HCT116 (cell line): ENCODE measurements at regions not wholly inside any gene's neighbourhood (a gene's known extent, or its start where the extent isn't known, plus 50 kb on each side); places are given as distances from the start of the nearest gene placed in this dataset.

ENCODE experiments used
- ATAC-seq: fragments of 200-7000 bp; cut with Tn5 transposase; 2 replicates; pipeline ENCODE4 v1.9.1; 2020; ENCODE audit warnings: mild to moderate bottlenecking, moderate library complexity
- BruUV-seq: library from RNA; stranded (reverse); fragments of 400-500 nt; replicated peaks from 2 replicates; lab custom pipeline; 2021; lab: Mats Ljungman, UMichigan
- CTCF ChIA-PET: fragments of 300-600 bp; sonication (Branson Sonifier 250); formaldehyde crosslinking; loops from one replicate; lab custom pipeline; 2021; ENCODE audit warnings: antibody characterized with exemption; lab: Charles Lee
- POLR2A ChIA-PET: fragments of 300-600, 350-600 bp; sonication (Branson Sonifier 250); formaldehyde crosslinking; loops from one replicate; lab custom pipeline; 2021; ENCODE audit warnings: antibody characterized with exemption; lab: Charles Lee
- RAD21 ChIA-PET, 2 experiments: fragments of 300-600 bp; sonication (Branson Sonifier 250); formaldehyde crosslinking; loops; one replicate each; lab custom pipeline; 2023; ENCODE audit warnings: low total read pairs in 2 of 2; ENCODE audit not compliant: uncharacterized antibody in 2 of 2, unreplicated experiment in 2 of 2, low non-redundant PET in 1 of 2; lab: Charles Lee
- DNase-seq: peaks from one replicate; pipeline ENCODE4 v3.0.0-alpha.2; 2010; ENCODE audit warnings: low read depth, low spot score
- H2AFZ ChIP-seq: fragments of 200-600 bp; shearing (Covaris generic), sonication (generic); 2 replicates; pipeline ENCODE4 v1.6.1; 2017; ENCODE audit warnings: low read depth, mixed run types, mixed read lengths, antibody characterized with exemption, low read length; ENCODE audit not compliant: poor library complexity, severe bottlenecking
- H3K27ac ChIP-seq: 2 replicates; pipeline ENCODE4 v1.5.1; 2012; ENCODE audit warnings: low read depth, low read length
- H3K27me3 ChIP-seq: fragments of 200-600 bp; sonication (generic); 2 replicates; pipeline ENCODE4 v1.6.1; 2016; ENCODE audit warnings: mixed run types, low read length, mixed read lengths; ENCODE audit not compliant: insufficient read depth
- H3K36me3 ChIP-seq, 2 experiments: fragments of 200-500 bp in 1 of 2; fragments of 200-600 bp in 1 of 2; sonication (Bioruptor generic) in 1 of 2; sonication (generic) in 1 of 2; 2 replicates each; pipeline versions ENCODE4 v1.5.1 to v1.6.1; 2014 to 2016; ENCODE audit warnings: low read length in 2 of 2, inconsistent platforms in 1 of 2, mixed read lengths in 1 of 2, mixed run types in 1 of 2; ENCODE audit not compliant: insufficient read depth in 2 of 2, control insufficient read depth in 1 of 2
- H3K4me1 ChIP-seq, 2 experiments: fragments of 200-600 bp in 1 of 2; sonication (generic) in 1 of 2; 2 replicates each; pipeline versions ENCODE4 v1.5.1 to v1.6.1; 2012 to 2017; ENCODE audit warnings: low read length in 2 of 2, inconsistent platforms in 1 of 2, mild to moderate bottlenecking in 1 of 2, mixed read lengths in 1 of 2, mixed run types in 1 of 2, moderate library complexity in 1 of 2; ENCODE audit not compliant: insufficient read depth in 2 of 2, control insufficient read depth in 1 of 2
- H3K4me2 ChIP-seq: fragments of 200-600 bp; sonication (generic); 2 replicates; pipeline ENCODE4 v1.6.1; 2017; ENCODE audit warnings: mixed run types, low read length, mixed read lengths
- H3K4me3 ChIP-seq, 2 experiments: fragments of 200-600 bp in 1 of 2; sonication (generic) in 1 of 2; replicated peaks in 1 of 2; 2 replicates each; pipeline ENCODE4 v1.5.1; 2011 to 2016; ENCODE audit warnings: low read length in 2 of 2, control low read depth in 1 of 2, low read depth in 1 of 2, mild to moderate bottlenecking in 1 of 2, mixed read lengths in 1 of 2, mixed run types in 1 of 2
- H3K79me2 ChIP-seq: fragments of 200-600 bp; sonication (generic); 2 replicates; pipeline ENCODE4 v1.6.1; 2017; ENCODE audit warnings: mild to moderate bottlenecking, mixed run types, low read length, moderate library complexity, mixed read lengths; ENCODE audit not compliant: insufficient read depth
- H3K9ac ChIP-seq: fragments of 200-600 bp; sonication (generic); 2 replicates; pipeline ENCODE4 v1.6.1; 2016; ENCODE audit warnings: low read length, mixed read lengths
- H3K9me2 ChIP-seq: fragments of 200-600 bp; sonication (generic), shearing (Covaris generic); 2 replicates; pipeline ENCODE4 v1.6.1; 2017; ENCODE audit warnings: mixed run types, mild to moderate bottlenecking, moderate library complexity; ENCODE audit not compliant: insufficient read depth
- H3K9me3 ChIP-seq, 2 experiments: fragments of 200-500 bp in 1 of 2; fragments of 200-600 bp in 1 of 2; sonication (Bioruptor generic) in 1 of 2; sonication (generic) in 1 of 2; 2 replicates each; pipeline ENCODE4 v1.6.1; 2014 to 2017; ENCODE audit warnings: low read length in 2 of 2, mixed read lengths in 2 of 2, inconsistent platforms in 1 of 2, low read depth in 1 of 2, mild to moderate bottlenecking in 1 of 2, mixed run types in 1 of 2, moderate library complexity in 1 of 2; ENCODE audit not compliant: control insufficient read depth in 1 of 2, insufficient read depth in 1 of 2
- H4K20me1 ChIP-seq: fragments of 200-600 bp; sonication (generic), shearing (Covaris generic); 2 replicates; pipeline ENCODE4 v1.6.1; 2017; ENCODE audit warnings: mixed run types, mild to moderate bottlenecking, moderate library complexity; ENCODE audit not compliant: insufficient read depth
- FOSL1 ChIP-seq: IDR thresholded peaks from 2 replicates; pipeline ENCODE4 v1.6.1; 2012; ENCODE audit warnings: low read depth
- RAD21 ChIP-seq: IDR thresholded peaks from 2 replicates; pipeline ENCODE4 v1.6.1; 2012; ENCODE audit warnings: low read depth, mild to moderate bottlenecking
- intact Hi-C: fragments of 100-400 bp; cut with micrococcal nuclease; formaldehyde crosslinking; loops from 2 replicates; pipeline ENCODE4 v1.10.0; 2022
- TF ChIP-seq, protein P1 (sequence below), 3 experiments: fragments of 200-600 bp in 1 of 3; sonication (generic) in 1 of 3; IDR thresholded peaks in 2 of 3; conservative IDR thresholded peaks in 1 of 3; 2 replicates each; pipeline ENCODE4 v1.5.1; 2012 to 2017; ENCODE audit warnings: low read depth in 2 of 3, low read length in 2 of 3, antibody characterized with exemption in 1 of 3, borderline replicate concordance in 1 of 3, control low read depth in 1 of 3, mild to moderate bottlenecking in 1 of 3, mixed read lengths in 1 of 3, mixed run types in 1 of 3, moderate library complexity in 1 of 3; ENCODE audit not compliant: insufficient read depth in 1 of 3

DNA sequence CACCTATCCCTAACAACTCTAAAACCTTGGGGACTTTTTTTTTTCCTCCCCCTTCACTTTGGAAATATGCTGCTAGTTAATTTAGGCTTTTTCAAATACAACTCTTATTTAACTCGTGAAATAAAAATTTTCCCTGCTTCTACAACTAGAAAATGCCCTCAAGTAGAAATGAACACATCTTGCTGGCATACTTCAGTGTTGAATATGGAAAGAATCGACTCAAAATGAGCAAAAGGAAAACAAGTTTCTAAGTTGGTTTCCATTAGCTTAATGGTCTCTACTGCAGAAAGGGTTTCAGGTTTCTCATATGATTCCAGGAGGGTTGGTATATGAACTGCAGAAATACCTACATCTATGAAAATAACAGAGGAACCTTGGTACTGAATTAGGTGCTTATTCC lies 118.3 kb upstream of the TMTC1 start (continued):
- TF ChIP-seq, protein P1, sequence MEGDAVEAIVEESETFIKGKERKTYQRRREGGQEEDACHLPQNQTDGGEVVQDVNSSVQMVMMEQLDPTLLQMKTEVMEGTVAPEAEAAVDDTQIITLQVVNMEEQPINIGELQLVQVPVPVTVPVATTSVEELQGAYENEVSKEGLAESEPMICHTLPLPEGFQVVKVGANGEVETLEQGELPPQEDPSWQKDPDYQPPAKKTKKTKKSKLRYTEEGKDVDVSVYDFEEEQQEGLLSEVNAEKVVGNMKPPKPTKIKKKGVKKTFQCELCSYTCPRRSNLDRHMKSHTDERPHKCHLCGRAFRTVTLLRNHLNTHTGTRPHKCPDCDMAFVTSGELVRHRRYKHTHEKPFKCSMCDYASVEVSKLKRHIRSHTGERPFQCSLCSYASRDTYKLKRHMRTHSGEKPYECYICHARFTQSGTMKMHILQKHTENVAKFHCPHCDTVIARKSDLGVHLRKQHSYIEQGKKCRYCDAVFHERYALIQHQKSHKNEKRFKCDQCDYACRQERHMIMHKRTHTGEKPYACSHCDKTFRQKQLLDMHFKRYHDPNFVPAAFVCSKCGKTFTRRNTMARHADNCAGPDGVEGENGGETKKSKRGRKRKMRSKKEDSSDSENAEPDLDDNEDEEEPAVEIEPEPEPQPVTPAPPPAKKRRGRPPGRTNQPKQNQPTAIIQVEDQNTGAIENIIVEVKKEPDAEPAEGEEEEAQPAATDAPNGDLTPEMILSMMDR (IDR thresholded peaks at IDR 0.05 in 2 of 3, conservative IDR thresholded peaks at IDR 0.05 in 1 of 3; ENCODE audit: borderline replicate concordance in 1 of 3, insufficient read depth in 1 of 3, low read depth in 2 of 3, low read length in 2 of 3): no peak

DNA sequence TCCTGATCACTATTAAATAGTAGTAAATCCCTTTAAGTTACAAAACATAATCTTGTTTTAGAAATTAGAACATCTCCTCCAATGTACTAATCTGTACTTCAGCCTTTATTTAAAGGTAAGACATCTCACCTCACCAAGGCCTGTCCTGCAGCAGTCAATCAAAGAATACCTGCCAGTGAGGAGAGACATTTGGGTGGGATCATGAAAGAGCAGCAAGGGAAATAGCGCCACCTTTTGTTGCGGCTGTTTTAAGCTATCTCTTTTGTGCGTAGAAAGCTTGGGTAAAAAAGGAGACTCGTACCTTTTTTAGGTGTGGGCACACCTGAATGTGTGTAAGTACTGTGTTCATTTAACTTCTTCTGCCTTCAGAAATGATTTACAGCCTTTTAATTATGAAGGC lies 117.8 kb upstream of the TMTC1 start:
- Histone ChIP-seq H3K9ac (no peak overlapping the region), H3K9me2 (no peaks in the 10 kb centered on the region), H3K27ac (no peak overlapping the region), H3K4me3 (no peak overlapping the region), H3K36me3 (no peaks in the 10 kb centered on the region), H3K4me2 (no peak overlapping the region), H3K4me1 (no peaks in the 10 kb centered on the region), H2AFZ (no peak overlapping the region), H3K27me3 (0 out of 2 replicates have a peak, but pooled peaks cover 2% of the 10 kb centered on the region), H3K9me3 (no peaks in the 10 kb centered on the region), H4K20me1 (no peaks in the 10 kb centered on the region), H3K79me2 (no peaks in the 10 kb centered on the region)
- TF ChIP-seq, protein P1 (IDR thresholded peaks at IDR 0.05 in 2 of 3, conservative IDR thresholded peaks at IDR 0.05 in 1 of 3; ENCODE audit: borderline replicate concordance in 1 of 3, insufficient read depth in 1 of 3, low read depth in 2 of 3, low read length in 2 of 3): peak in 1 of 3 experiments; percentile 42; a peak in 2 of 6 replicates
- TF ChIP-seq FOSL1 (no peak), RAD21 (0 out of 2 replicates have a peak, but pooled peaks have one; percentile 5)
- intact Hi-C loops: no loop called here
- no TSS peak for BruUV-seq
- no peak for ATAC-seq
- ChIA-PET CTCF (interaction anchor here (0.9 kb wide), 1 partner anchor 8 kb away, joined by 3 read pairs; no protein-coding TSS in a partner anchor), RAD21 (no interaction called here), POLR2A (no interaction called here)
- no peak for DNase-seq
